GM21737 (cell line): ENCODE measurements at regions not wholly inside any gene's neighbourhood (a gene's known extent, or its start where the extent isn't known, plus 50 kb on each side); places are given as distances from the start of the nearest gene placed in this dataset.

Experiments
- ATAC-seq: cut with Tn5 transposase; IDR thresholded peaks from one replicate; pipeline ENCODE4 v1.9.1; 2021; ENCODE audit warnings: mild to moderate bottlenecking, moderate library complexity; ENCODE audit not compliant: unreplicated experiment

DNA sequence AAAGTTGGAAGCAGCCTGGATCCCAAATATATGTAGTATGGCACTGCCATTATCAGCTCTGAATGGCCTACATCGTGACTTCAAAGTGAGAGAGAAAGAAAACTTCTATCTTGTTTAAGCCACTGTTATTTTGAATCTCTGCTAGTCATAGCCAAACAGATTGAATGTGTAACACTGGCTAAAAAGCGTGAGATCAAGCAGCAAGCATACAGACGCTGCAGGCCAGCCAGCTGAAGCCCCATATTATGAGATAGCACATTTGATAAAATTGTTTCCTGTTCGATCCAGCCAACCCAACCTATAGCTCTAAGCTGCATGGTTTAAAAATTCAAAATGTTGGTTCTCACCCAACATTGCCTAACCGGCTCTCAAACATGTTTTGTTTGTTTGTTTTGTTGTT lies 95.0 kb downstream of the DUSP6 start:
- ATAC-seq, result no peak

DNA sequence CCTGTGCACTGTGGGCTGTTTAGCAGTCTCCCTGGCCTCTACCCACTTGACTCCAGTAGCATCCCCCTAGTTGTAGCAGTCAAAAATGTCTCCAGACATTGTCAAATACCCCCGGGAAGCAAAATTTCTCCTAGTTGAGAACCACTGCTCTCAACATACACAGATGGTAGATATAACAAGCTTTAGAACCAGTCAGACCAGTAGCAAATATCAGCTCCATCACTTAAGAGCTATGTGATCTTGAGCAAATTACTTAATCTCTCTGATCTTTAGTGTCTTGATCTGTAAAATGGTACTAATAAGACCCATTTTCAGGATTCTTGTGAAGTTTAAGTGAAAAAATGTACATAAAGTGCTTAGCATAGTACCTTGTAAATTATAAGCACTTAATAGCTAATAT lies 96.2 kb downstream of the DUSP6 start:
- no peak for ATAC-seq

DNA sequence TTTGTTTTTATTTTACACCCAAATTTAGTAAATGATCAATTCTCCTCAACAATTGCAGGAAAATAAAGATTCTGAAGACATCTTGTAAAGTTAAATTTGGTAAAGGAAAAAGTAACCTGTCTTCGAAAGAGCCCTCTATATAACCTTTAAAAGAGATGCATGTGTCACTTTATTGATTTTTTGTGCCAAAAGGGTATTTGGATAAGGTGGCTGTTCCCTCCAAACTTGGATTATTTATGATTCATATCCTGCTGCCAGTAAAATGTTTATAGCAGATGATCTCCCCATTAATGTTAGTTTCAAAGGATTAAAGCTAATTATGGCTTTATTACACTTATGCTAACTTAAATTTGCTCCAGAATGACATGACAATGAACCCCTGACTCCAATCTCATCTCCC lies 98.8 kb downstream of the DUSP6 start:
- ATAC-seq, result no peak

GRCh38 chr12:89252284-89252683 lies 100.0 kb downstream of the DUSP6 start:
- no peak for ATAC-seq

- ATAC-seq, result no peak
These were observed 100.7 kb downstream of the DUSP6 start for GRCh38 chr12:89251342-89252271.

GRCh38 chr12:89250636-89251035 lies 101.7 kb downstream of the DUSP6 start:
- no peak for ATAC-seq

GRCh38 chr12:89250213-89250612 lies 102.1 kb downstream of the DUSP6 start:
- ATAC-seq, result no peak

GRCh38 chr12:89247967-89248366 lies 104.3 kb downstream of the DUSP6 start:
- ATAC-seq, result no peak

DNA sequence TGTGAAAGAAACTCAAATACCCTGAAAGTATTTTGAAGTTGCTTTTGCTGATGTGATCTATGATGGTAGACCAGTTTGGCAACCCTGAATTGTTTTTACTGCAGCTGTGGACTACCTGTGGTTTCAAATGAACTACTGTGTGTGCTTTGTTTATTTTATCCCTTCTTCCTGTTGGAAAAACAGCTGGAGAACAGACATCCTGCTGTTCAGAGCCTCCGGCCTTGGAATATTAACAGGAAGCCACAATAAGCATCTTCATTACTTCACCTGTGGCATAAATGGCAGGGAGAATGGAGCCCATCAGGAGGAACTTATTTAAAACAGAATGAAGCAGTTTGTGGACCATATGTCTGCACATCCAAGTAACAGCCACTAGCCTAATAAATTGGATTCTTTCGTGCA lies 104.8 kb downstream of the DUSP6 start:
- ATAC-seq, result no peak

- no peak for ATAC-seq
These were observed 107.2 kb downstream of the DUSP6 start for GRCh38 chr12:89245090-89245489.

- no peak for ATAC-seq
These were observed 107.8 kb downstream of the DUSP6 start for GRCh38 chr12:89244536-89244935.

DNA sequence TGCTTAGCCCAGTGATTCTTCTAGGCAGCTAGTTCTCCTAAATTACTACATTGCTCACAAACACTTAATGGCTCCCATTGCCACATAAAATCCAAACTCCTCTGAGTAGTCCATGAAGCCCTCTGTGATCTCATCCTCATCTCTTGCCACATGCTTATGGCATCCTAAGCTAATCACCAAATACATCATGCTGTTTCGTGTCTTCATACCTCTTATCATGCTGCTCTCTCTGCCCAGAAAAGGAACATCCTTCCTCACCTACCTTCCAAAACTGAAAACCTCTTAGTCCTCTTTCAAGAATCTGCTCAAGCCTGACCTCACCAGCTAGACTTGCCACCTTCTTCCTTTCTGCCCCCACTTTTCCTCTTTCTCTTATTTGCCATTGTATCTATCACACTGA lies 108.5 kb downstream of the DUSP6 start:
- no peak for ATAC-seq

GRCh38 chr12:89239534-89239933 lies 112.8 kb downstream of the DUSP6 start:
- ATAC-seq, result no peak

- no peak for ATAC-seq
These were observed 113.7 kb downstream of the DUSP6 start for GRCh38 chr12:89238593-89238992.

DNA sequence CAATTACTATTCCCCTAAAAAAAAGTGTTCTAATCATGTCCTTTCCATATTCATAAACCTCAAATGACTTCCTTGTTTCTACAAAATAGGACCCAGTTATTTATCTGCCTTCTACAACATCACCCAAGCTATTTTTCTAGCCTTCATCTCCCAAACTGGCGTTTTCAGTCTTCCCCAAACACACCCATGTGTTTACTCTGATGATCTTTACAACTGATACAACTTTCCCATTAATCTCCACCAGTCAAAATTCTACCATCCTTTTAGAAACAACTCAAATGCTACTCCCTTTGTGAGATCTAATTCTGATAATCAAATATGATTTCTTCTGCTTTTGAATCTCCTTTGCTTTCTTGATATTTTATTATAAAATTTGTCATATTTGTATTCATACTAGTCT lies 114.5 kb downstream of the DUSP6 start:
- no peak for ATAC-seq

- ATAC-seq, result no peak
These were observed 115.4 kb downstream of the DUSP6 start for GRCh38 chr12:89236748-89237383.

- no peak for ATAC-seq
These were observed 116.1 kb downstream of the DUSP6 start for GRCh38 chr12:89236237-89236636.

DNA sequence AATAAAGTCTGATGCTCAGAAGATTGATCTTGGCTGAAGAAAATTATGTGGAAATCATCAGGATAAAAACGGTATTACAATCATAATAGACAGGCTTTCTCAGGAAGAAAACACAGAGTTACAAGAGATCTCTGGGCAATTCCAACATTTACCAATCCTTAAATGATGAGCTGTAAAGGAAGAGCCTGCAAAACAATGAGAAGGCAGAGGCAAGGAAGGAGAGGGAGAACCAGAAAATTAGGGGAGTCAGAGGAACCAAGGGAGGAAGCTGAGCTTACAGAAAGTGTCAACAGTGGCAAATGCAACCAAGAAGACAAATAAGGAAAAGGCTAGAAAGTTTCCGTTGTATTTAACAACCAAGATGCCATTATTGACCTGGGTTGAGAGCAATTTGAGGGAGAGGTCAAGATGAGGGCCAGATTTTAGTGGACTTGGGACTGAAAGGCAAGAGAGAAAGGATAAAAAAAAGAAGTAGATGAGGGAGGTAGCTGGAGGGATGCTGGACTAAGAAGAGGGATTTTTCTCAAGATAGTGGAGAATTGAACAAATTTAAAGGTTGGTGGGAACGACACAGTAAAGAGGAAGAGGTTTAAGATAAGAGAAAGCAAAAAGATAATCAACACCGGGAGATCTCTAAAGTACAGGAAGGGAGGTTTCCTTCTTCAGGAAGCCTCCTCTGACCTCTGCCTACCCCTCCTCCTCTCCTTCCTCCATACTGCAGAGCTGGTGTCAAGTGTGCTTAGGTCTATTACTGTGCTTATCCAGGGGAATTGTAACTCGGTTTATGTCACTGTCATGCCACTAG lies 116.9 kb downstream of the DUSP6 start:
- ATAC-seq, result no peak

GRCh38 chr12:89234324-89235114 lies 117.8 kb downstream of the DUSP6 start:
- no peak for ATAC-seq

DNA sequence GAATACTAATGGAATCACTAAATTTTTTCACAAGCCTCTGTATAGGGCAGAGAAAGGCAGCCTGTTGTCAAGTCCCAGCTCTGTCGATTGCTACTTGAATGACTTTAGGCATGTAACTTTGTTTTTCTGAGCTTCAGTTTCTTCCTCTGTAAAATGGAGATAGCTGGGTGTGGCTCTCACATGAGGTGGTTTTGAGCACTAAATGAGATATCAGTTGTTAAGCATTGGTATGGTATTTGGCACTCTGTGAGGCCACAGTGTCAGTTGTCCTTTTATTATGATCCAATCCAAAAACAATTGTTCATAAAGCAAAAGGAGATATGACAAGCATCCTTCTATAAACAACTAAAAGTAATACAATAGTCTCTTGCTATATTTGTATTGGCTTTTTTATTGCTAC lies 120.6 kb downstream of the DUSP6 start:
- ATAC-seq, result no peak
